ENCODE measurements at regions not wholly inside any gene's neighbourhood (a gene's known extent, or its start where the extent isn't known, plus 50 kb on each side); places are given as distances from the start of the nearest gene placed in this dataset.

DNA sequence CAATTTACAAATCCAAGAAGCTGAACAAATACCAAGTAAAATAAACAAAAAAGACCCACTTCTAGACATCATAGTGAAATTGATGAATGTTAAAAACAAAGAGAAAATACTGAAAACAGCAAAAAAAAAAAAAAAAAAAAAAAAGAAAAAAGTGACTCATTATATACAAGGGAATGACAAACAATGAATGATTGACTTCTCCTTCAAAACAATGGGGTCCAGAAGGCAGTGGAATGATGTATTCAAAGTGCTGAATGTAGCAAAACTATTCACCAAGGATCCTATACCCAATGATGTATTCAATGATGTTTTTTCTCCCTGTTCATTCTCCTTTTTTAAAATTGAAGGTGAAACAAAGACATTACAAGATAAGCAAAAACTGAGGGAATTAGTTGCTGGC is 650.0 kb downstream of the UTRN start:
- H3K4me1 Mint-ChIP-seq: peaks cover 0 to 2% (median 0%) of the 10 kb centered on the region in 4 donors
- Histone ChIP-seq H3K4me3 (ENCODE audit: low read depth, low read length) (no peak overlapping the region), H3K36me3 (ENCODE audit: control insufficient read depth, insufficient read depth, low read length) (no peaks in the 10 kb centered on the region), H3K4me1 (ENCODE audit: control insufficient read depth, insufficient read depth, low read length, poor library complexity, severe bottlenecking) (no peaks in the 10 kb centered on the region), H3K27ac (ENCODE audit: insufficient read depth, low read length, poor library complexity, severe bottlenecking) (no peak overlapping the region), H3K27me3 (ENCODE audit: control insufficient read depth, insufficient read depth, low read length) (peaks cover 9% of the 10 kb centered on the region), H3K9me3 (ENCODE audit: control insufficient read depth in 2 of 2, low read length in 2 of 2) (peaks cover 0 to 5% of the 10 kb centered on the region in 2 experiments)
- H3K4me3 Mint-ChIP-seq: no peak overlapping the region
- no peak overlapping the region for H3K27ac Mint-ChIP-seq
- peaks cover 0 to 10% (median 4%) of the 10 kb centered on the region in 7 donors for H3K9me3 Mint-ChIP-seq
- no peak for DNase-seq
- no peak for ATAC-seq (ENCODE audit: low read depth in 2 of 2)
- peaks cover 4% of the 10 kb centered on the region for H3K27me3 Mint-ChIP-seq
- no peaks in the 10 kb centered on the region for H3K36me3 Mint-ChIP-seq

DNA sequence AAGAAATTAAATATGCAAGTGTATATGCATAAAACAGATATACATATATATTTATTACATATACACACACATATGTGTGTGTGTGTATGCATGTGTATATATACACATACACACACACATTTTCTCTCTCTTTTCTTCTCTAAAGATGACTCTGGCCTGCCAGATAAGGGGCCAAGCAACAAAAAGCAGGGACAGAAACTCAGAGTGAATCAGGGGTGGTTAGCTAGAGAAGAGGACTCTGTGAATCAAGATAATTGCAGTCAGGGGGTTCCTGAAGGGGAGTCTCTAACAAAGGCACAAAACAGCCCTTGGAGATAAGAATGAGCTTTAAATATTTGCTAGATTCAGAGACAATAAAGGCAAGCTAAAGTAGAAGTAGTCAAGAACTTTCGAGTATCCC is 650.5 kb downstream of the UTRN start:
- Histone ChIP-seq H3K4me1 (ENCODE audit: control insufficient read depth, insufficient read depth, low read length, poor library complexity, severe bottlenecking) (no peaks in the 10 kb centered on the region), H3K27me3 (ENCODE audit: control insufficient read depth, insufficient read depth, low read length) (peaks cover 9% of the 10 kb centered on the region), H3K36me3 (ENCODE audit: control insufficient read depth, insufficient read depth, low read length) (no peaks in the 10 kb centered on the region), H3K9me3 (ENCODE audit: control insufficient read depth in 2 of 2, low read length in 2 of 2) (peaks cover 0 to 5% of the 10 kb centered on the region in 2 experiments), H3K27ac (ENCODE audit: insufficient read depth, low read length, poor library complexity, severe bottlenecking) (no peak overlapping the region), H3K4me3 (ENCODE audit: low read depth, low read length) (no peak overlapping the region)
- DNase-seq (no peak), ATAC-seq (ENCODE audit: low read depth in 2 of 2) (no peak)
- H3K4me1 Mint-ChIP-seq: peaks cover 0 to 2% (median 0%) of the 10 kb centered on the region in 4 donors
- peaks cover 4% of the 10 kb centered on the region for H3K27me3 Mint-ChIP-seq
- H3K4me3 Mint-ChIP-seq: no peak overlapping the region
- no peak overlapping the region for H3K27ac Mint-ChIP-seq
- H3K9me3 Mint-ChIP-seq: peaks cover 0 to 10% (median 4%) of the 10 kb centered on the region in 7 donors
- no peaks in the 10 kb centered on the region for H3K36me3 Mint-ChIP-seq

DNA sequence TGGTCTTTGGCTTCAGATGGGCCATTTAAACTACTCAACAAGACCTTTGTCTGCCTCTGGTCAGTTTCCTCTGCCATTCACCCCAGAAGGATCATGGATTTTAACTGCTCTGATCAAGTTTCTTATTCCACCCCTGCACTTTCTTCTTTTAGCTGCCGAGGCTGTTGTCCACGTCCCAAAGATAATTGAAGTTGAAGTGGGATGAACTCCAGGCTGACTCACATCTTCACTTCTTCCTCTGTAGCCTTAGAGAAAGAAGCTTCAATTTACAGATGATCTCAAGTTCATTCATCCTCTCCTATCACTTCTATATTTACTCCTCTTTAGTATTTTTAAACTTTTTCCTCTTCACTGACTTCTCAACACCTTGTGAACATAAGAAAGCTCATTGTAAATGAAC is 651.6 kb downstream of the UTRN start:
- Histone ChIP-seq H3K36me3 (ENCODE audit: control insufficient read depth, insufficient read depth, low read length) (no peaks in the 10 kb centered on the region), H3K4me3 (ENCODE audit: low read depth, low read length) (no peak overlapping the region), H3K27ac (ENCODE audit: insufficient read depth, low read length, poor library complexity, severe bottlenecking) (no peak overlapping the region), H3K27me3 (ENCODE audit: control insufficient read depth, insufficient read depth, low read length) (peaks cover 9% of the 10 kb centered on the region), H3K9me3 (ENCODE audit: control insufficient read depth in 2 of 2, low read length in 2 of 2) (peaks cover 0 to 5% of the 10 kb centered on the region in 2 experiments), H3K4me1 (ENCODE audit: control insufficient read depth, insufficient read depth, low read length, poor library complexity, severe bottlenecking) (no peaks in the 10 kb centered on the region)
- Mint-ChIP-seq H3K27me3 (peaks cover 4% of the 10 kb centered on the region), H3K36me3 (no peaks in the 10 kb centered on the region), H3K4me3 (no peak overlapping the region), H3K4me1 (no peaks in the 10 kb centered on the region), H3K9me3 (peaks cover 0 to 10% (median 4%) of the 10 kb centered on the region in 7 donors), H3K27ac (no peak overlapping the region)
- DNase-seq (no peak), ATAC-seq (ENCODE audit: low read depth in 2 of 2) (no peak)

DNA sequence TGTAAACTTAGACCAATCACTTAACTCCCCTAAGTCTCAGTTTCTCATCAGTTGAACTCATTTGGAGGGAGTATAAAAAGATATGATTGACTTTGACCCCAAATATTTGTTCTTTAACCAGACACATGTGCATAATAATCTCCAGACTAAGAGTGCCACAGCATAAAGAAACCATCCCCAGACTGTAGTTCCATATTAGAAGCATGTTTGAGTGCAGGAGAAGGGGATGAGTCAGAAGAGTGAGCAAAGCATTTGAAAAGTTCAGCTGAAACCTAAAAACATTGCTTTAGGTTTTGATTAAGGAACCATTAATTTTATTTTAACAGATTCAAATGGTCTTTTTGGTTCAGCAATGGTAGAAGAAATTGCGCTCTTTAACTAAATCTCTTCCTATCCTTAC is 654.8 kb downstream of the UTRN start:
- H3K9me3 ChIP-seq (ENCODE audit: control insufficient read depth in 2 of 2, low read length in 2 of 2): no peaks in the 10 kb centered on the region
- DNase-seq (no peak), ATAC-seq (ENCODE audit: low read depth in 2 of 2) (no peak)
- H3K4me1 ChIP-seq (ENCODE audit: control insufficient read depth, insufficient read depth, low read length, poor library complexity, severe bottlenecking): no peaks in the 10 kb centered on the region
- H3K9me3 Mint-ChIP-seq: peaks cover 0 to 4% (median 2%) of the 10 kb centered on the region in 7 donors
- H3K27ac ChIP-seq (ENCODE audit: insufficient read depth, low read length, poor library complexity, severe bottlenecking): no peak overlapping the region
- H3K27ac Mint-ChIP-seq: no peak overlapping the region
- H3K36me3 ChIP-seq (ENCODE audit: control insufficient read depth, insufficient read depth, low read length): no peaks in the 10 kb centered on the region
- H3K4me3 Mint-ChIP-seq: no peak overlapping the region
- peaks cover 4% of the 10 kb centered on the region for H3K27me3 ChIP-seq (ENCODE audit: control insufficient read depth, insufficient read depth, low read length)
- H3K27me3 Mint-ChIP-seq: no peaks in the 10 kb centered on the region
- H3K4me3 ChIP-seq (ENCODE audit: low read depth, low read length): no peak overlapping the region
- no peaks in the 10 kb centered on the region for H3K36me3 Mint-ChIP-seq
- H3K4me1 Mint-ChIP-seq: no peaks in the 10 kb centered on the region

DNA sequence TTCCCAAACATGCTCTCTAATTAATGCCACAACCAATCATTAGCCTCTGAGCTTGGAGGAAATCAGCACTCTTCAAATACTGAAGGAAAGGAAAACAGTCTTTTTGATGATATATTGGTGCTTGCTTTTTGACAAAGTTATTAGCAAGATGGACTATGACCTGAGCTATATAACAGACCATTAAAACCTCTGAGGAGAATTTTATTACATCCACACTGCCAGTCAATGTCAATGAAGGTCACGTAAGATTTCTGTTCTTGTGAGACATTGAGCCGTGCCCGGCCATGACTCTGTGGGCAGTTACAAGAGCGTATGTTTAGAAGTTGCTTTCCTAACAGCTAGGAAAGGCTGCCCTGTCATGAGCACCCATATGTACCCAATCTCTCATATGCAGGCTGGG is 659.0 kb downstream of the UTRN start:
- DNase-seq (no peak), ATAC-seq (ENCODE audit: low read depth in 2 of 2) (no peak)
- no peaks in the 10 kb centered on the region for H3K4me1 Mint-ChIP-seq
- H3K36me3 ChIP-seq (ENCODE audit: control insufficient read depth, insufficient read depth, low read length): no peaks in the 10 kb centered on the region
- H3K9me3 ChIP-seq (ENCODE audit: control insufficient read depth in 2 of 2, low read length in 2 of 2): no peaks in the 10 kb centered on the region
- no peaks in the 10 kb centered on the region for H3K36me3 Mint-ChIP-seq
- H3K27ac Mint-ChIP-seq: no peak overlapping the region
- no peak overlapping the region for H3K27ac ChIP-seq (ENCODE audit: insufficient read depth, low read length, poor library complexity, severe bottlenecking)
- H3K27me3 ChIP-seq (ENCODE audit: control insufficient read depth, insufficient read depth, low read length): peaks cover 7% of the 10 kb centered on the region
- no peak overlapping the region for H3K4me3 ChIP-seq (ENCODE audit: low read depth, low read length)
- H3K4me3 Mint-ChIP-seq: no peak overlapping the region
- no peaks in the 10 kb centered on the region for H3K4me1 ChIP-seq (ENCODE audit: control insufficient read depth, insufficient read depth, low read length, poor library complexity, severe bottlenecking)
- no peaks in the 10 kb centered on the region for H3K27me3 Mint-ChIP-seq
- H3K9me3 Mint-ChIP-seq: peaks cover 0 to 4% (median 0%) of the 10 kb centered on the region in 7 donors

DNA sequence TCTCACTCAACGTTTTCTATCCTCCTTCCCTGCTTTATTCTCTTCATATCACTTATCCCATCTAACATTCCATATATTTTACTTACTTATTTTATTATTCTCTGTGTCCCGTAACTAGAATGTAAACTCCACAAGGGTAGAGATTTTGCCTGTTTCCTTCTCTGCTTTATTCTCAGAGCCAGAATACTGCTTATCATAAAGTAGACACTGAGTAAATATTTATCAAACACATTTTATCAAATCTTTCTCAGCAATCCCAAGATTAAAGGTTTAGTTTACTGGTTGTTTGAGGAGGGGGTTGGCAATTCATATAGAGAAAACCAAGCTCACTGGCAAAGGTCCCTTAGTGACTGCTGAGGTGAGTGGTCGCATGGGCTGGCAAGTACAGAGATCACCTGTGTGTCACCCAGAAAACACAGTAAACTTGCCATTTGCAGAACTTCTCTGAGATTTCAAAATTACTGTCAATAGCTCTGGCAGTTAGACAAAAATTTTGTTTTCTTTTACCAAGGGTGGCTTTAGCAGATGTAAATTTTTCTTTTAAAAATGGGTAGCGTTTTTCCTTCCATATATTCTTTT is 662.4 kb downstream of the UTRN start:
- H3K9me3 Mint-ChIP-seq: peaks cover 0 to 5% (median 0%) of the 10 kb centered on the region in 7 donors
- no peaks in the 10 kb centered on the region for H3K36me3 Mint-ChIP-seq
- no peaks in the 10 kb centered on the region for H3K36me3 ChIP-seq (ENCODE audit: control insufficient read depth, insufficient read depth, low read length)

DNA sequence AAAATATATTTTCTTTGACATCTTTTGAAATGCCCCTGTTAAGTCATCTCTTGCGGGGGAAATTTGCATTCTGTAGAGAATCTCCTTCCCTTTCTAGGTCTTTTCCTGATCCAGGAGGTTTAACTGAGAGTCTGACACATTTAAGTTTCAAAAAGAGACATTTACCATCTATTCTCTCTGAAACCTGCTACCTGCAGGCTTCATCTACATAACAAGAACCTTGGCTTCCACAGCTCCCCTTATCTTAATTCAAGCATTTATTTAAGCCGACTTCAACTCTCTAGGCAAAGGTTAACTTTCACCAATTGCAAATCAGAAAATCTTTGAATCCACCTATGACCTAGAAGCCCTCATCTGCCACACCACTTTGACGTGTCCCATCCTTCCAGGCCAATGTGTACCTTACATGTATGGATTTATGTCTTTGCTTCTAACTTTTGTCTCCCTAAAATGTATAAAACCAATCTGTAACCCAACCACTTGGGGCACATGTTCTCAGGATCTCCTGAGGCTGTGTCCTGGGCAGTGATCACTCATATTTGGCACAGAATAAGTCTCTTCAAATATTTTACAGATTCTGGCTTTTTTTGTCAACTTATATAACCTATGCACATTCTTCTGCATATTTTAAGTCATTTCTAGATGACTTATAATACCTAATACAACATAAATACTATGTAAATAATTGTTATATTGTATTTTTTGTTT is 666.7 kb downstream of the UTRN start:
- no peaks in the 10 kb centered on the region for H3K36me3 Mint-ChIP-seq
- H3K9me3 Mint-ChIP-seq: peaks cover 0 to 7% (median 0%) of the 10 kb centered on the region in 7 donors
- Histone ChIP-seq H3K27me3 (ENCODE audit: control insufficient read depth, insufficient read depth, low read length) (no peaks in the 10 kb centered on the region), H3K4me1 (ENCODE audit: control insufficient read depth, insufficient read depth, low read length, poor library complexity, severe bottlenecking) (no peaks in the 10 kb centered on the region), H3K4me3 (ENCODE audit: low read depth, low read length) (no peak overlapping the region), H3K27ac (ENCODE audit: insufficient read depth, low read length, poor library complexity, severe bottlenecking) (no peak overlapping the region), H3K36me3 (ENCODE audit: control insufficient read depth, insufficient read depth, low read length) (no peaks in the 10 kb centered on the region), H3K9me3 (ENCODE audit: control insufficient read depth in 2 of 2, low read length in 2 of 2) (no peaks in the 10 kb centered on the region)
- no peak overlapping the region for H3K27ac Mint-ChIP-seq
- H3K4me1 Mint-ChIP-seq: no peaks in the 10 kb centered on the region
- ATAC-seq (ENCODE audit: low read depth in 2 of 2): no peak
- no peak overlapping the region for H3K4me3 Mint-ChIP-seq
- no peak for DNase-seq
- peaks cover 5% of the 10 kb centered on the region for H3K27me3 Mint-ChIP-seq

More for the DNA sequence above, 662.4 kb downstream of the UTRN start:
- peaks cover 4% of the 10 kb centered on the region for H3K27me3 ChIP-seq (ENCODE audit: control insufficient read depth, insufficient read depth, low read length)
- H3K27ac ChIP-seq (ENCODE audit: insufficient read depth, low read length, poor library complexity, severe bottlenecking): no peak overlapping the region
- H3K4me3 ChIP-seq (ENCODE audit: low read depth, low read length): no peak overlapping the region
- no peak for ATAC-seq (ENCODE audit: low read depth in 2 of 2)
- H3K27me3 Mint-ChIP-seq: peaks cover 5% of the 10 kb centered on the region
- H3K27ac Mint-ChIP-seq: no peak overlapping the region
- H3K4me3 Mint-ChIP-seq: no peak overlapping the region
- DNase-seq: no peak
- no peaks in the 10 kb centered on the region for H3K4me1 ChIP-seq (ENCODE audit: control insufficient read depth, insufficient read depth, low read length, poor library complexity, severe bottlenecking)
- no peaks in the 10 kb centered on the region for H3K4me1 Mint-ChIP-seq
- H3K9me3 ChIP-seq (ENCODE audit: control insufficient read depth in 2 of 2, low read length in 2 of 2): no peaks in the 10 kb centered on the region
